Epithelial cell of proximal tubule (primary cell): ENCODE measurements at regions not wholly inside any gene's neighbourhood (a gene's known extent, or its start where the extent isn't known, plus 50 kb on each side); places are given as distances from the start of the nearest gene placed in this dataset.

ENCODE experiments used
- DNase-seq: peaks from one replicate; pipeline ENCODE4 v3.0.0-alpha.2; 2011; ENCODE audit warnings: low read depth
- H3K4me3 ChIP-seq: 2 replicates; pipeline ENCODE4 v1.5.1; 2011; ENCODE audit warnings: low read depth, mild to moderate bottlenecking, low read length
- CTCF ChIP-seq: conservative IDR thresholded peaks from 2 replicates; pipeline ENCODE4 v1.5.1; 2012; ENCODE audit warnings: low read depth, mild to moderate bottlenecking, low read length

GRCh38 chr14:22231018-22231417, 358.0 kb downstream of the DAD1 start:
- TF ChIP-seq CTCF = no peak
- DNase-seq = no peak
- no peak overlapping the region for H3K4me3 ChIP-seq

GRCh38 chr14:22230517-22230916, 358.5 kb downstream of the DAD1 start:
- no peak for DNase-seq
- H3K4me3 ChIP-seq = no peak overlapping the region
- no peak for TF ChIP-seq CTCF

- no peak overlapping the region for H3K4me3 ChIP-seq
- no peak for TF ChIP-seq CTCF
- DNase-seq = no peak
Measured at GRCh38 chr14:22227084-22227483, 361.9 kb downstream of the DAD1 start.

- no peak for DNase-seq
Measured at GRCh38 chr14:22226381-22226780, 362.6 kb downstream of the DAD1 start.

GRCh38 chr14:22225516-22226140, 363.4 kb downstream of the DAD1 start:
- TF ChIP-seq CTCF = no peak
- no peak for DNase-seq
- H3K4me3 ChIP-seq = no peak overlapping the region

More at GRCh38 chr14:22226381-22226780, 362.6 kb downstream of the DAD1 start:
- TF ChIP-seq CTCF = peak; percentile 71
- H3K4me3 ChIP-seq = no peak overlapping the region

GRCh38 chr14:22221508-22221907, 367.5 kb downstream of the DAD1 start:
- no peak overlapping the region for H3K4me3 ChIP-seq
- no peak for DNase-seq

More at GRCh38 chr14:22221508-22221907, 367.5 kb downstream of the DAD1 start:
- TF ChIP-seq CTCF = peak; percentile 63
